Neural cell (in vitro differentiated cells): ENCODE measurements at regions not wholly inside any gene's neighbourhood (a gene's known extent, or its start where the extent isn't known, plus 50 kb on each side); places are given as distances from the start of the nearest gene placed in this dataset.

Experiments used
- H2AFZ ChIP-seq: fragments of 200-600, 300-800 bp; sonication (generic), shearing (Covaris generic); 2 replicates; pipeline ENCODE4 v1.6.0; 2014; ENCODE audit warnings: low read depth, mild to moderate bottlenecking, antibody characterized with exemption, low read length, moderate library complexity
- H3F3A ChIP-seq: fragments of 200-600 bp; shearing (Covaris generic); 2 replicates; pipeline ENCODE4 v1.6.1; 2016; ENCODE audit warnings: mild to moderate bottlenecking, moderate library complexity, mixed read lengths, antibody characterized with exemption, low read length; ENCODE audit not compliant: insufficient read depth, poor library complexity, severe bottlenecking
- H3K27ac ChIP-seq: fragments of 200-600, 300-800 bp; sonication (generic), shearing (Covaris generic); 2 replicates; pipeline ENCODE4 v1.5.1; 2014; ENCODE audit warnings: mild to moderate bottlenecking, low read length, moderate library complexity
- H3K27me3 ChIP-seq: fragments of 300-800, 200-600 bp; sonication (generic), shearing (Covaris generic); 2 replicates; pipeline ENCODE4 v1.6.0; 2014; ENCODE audit warnings: mild to moderate bottlenecking, low read depth, low read length, moderate library complexity; ENCODE audit not compliant: insufficient read depth
- H3K36me3 ChIP-seq: fragments of 300-800, 200-600 bp; sonication (generic), shearing (Covaris generic); 2 replicates; pipeline ENCODE4 v1.5.1; 2014; ENCODE audit warnings: mild to moderate bottlenecking, antibody characterized with exemption, low read length, moderate library complexity; ENCODE audit not compliant: insufficient read depth
- H3K4me2 ChIP-seq: fragments of 300-800, 200-600 bp; sonication (generic), shearing (Covaris generic); 2 replicates; pipeline ENCODE4 v1.6.0; 2014; ENCODE audit warnings: mild to moderate bottlenecking, low read length
- H3K4me3 ChIP-seq: fragments of 300-800, 200-600 bp; sonication (generic), shearing (Covaris generic); 2 replicates; pipeline ENCODE4 v1.5.1; 2014; ENCODE audit warnings: mild to moderate bottlenecking, low read length, moderate library complexity
- H3K79me2 ChIP-seq: fragments of 200-600 bp; shearing (Covaris generic); replicated peaks from 2 replicates; pipeline ENCODE4 v1.6.0; 2014; ENCODE audit warnings: mild to moderate bottlenecking, low read length, moderate library complexity; ENCODE audit not compliant: insufficient read depth
- H3K9ac ChIP-seq: fragments of 300-800, 200-600 bp; sonication (generic), shearing (Covaris generic); 2 replicates; pipeline ENCODE4 v1.6.1; 2016; ENCODE audit warnings: mild to moderate bottlenecking, low read length, mixed read lengths
- H3K9me2 ChIP-seq: fragments of 200-600 bp; shearing (Covaris generic); 2 replicates; pipeline ENCODE4 v1.6.1; 2016; ENCODE audit warnings: mild to moderate bottlenecking, low read length, mixed read lengths; ENCODE audit not compliant: insufficient read depth
- H3K9me3 ChIP-seq: fragments of 200-600, 300-800 bp; sonication (generic), shearing (Covaris generic); 2 replicates; pipeline ENCODE4 v1.6.1; 2016; ENCODE audit warnings: mild to moderate bottlenecking, mixed run types, low read length, moderate library complexity, mixed read lengths
- H4K20me1 ChIP-seq: fragments of 200-600 bp; shearing (Covaris generic); 2 replicates; pipeline ENCODE4 v1.6.1; 2016; ENCODE audit warnings: mild to moderate bottlenecking, mixed run types; ENCODE audit not compliant: insufficient read depth
- EP300 ChIP-seq: fragments of 450-650 bp; conservative IDR thresholded peaks from 2 replicates; pipeline ENCODE4 v1.6.1; 2014; ENCODE audit warnings: antibody characterized with exemption, mild to moderate bottlenecking, moderate library complexity; ENCODE audit not compliant: poor library complexity, severe bottlenecking
- EZH2 ChIP-seq: fragments of 200-600, 300-800 bp; shearing (Covaris generic), sonication (generic); IDR thresholded peaks from 2 replicates; pipeline ENCODE4 v1.6.1; 2014; ENCODE audit warnings: antibody characterized with exemption, low read length, borderline replicate concordance, mild to moderate bottlenecking; ENCODE audit not compliant: insufficient read depth, poor library complexity, severe bottlenecking
- MXI1 ChIP-seq: fragments of 450-650 bp; conservative IDR thresholded peaks from 2 replicates; pipeline ENCODE4 v1.6.1; 2014; ENCODE audit warnings: antibody characterized with exemption, mild to moderate bottlenecking; ENCODE audit not compliant: poor library complexity, severe bottlenecking
- POLR2AphosphoS5 ChIP-seq: IDR thresholded peaks from 2 replicates; pipeline ENCODE4 v1.6.1; 2012
- RAD21 ChIP-seq: fragments of 450-650 bp; conservative IDR thresholded peaks from 2 replicates; pipeline ENCODE4 v1.6.1; 2014; ENCODE audit warnings: antibody characterized with exemption, mild to moderate bottlenecking, moderate library complexity
- SMC3 ChIP-seq: fragments of 450-650 bp; conservative IDR thresholded peaks from 2 replicates; pipeline ENCODE4 v1.6.1; 2014; ENCODE audit warnings: antibody characterized with exemption, mild to moderate bottlenecking, moderate library complexity; ENCODE audit not compliant: poor library complexity
- TAF1 ChIP-seq: IDR thresholded peaks from 2 replicates; pipeline ENCODE4 v1.6.1; 2012; ENCODE audit warnings: low read depth
- TF ChIP-seq, protein P1 (sequence below): IDR thresholded peaks from 2 replicates; pipeline ENCODE4 v1.6.1; 2012; ENCODE audit warnings: borderline replicate concordance
- TF ChIP-seq, protein P2 (sequence below): fragments of 450-650 bp; IDR thresholded peaks from 2 replicates; pipeline ENCODE4 v1.5.1; 2014; ENCODE audit warnings: antibody characterized with exemption, mild to moderate bottlenecking, moderate library complexity; ENCODE audit not compliant: poor library complexity, severe bottlenecking

GRCh38 chr5:120199559-120199958 lies 264.5 kb upstream of the PRR16 start:
- no peak overlapping the region for H3K4me3 ChIP-seq
- no peaks in the 10 kb centered on the region for H3K36me3 ChIP-seq
- H4K20me1 ChIP-seq: no peaks in the 10 kb centered on the region
- H3K27ac ChIP-seq: no peak overlapping the region
- H3F3A ChIP-seq: no peaks in the 10 kb centered on the region
- no peaks in the 10 kb centered on the region for H3K9me2 ChIP-seq
- H2AFZ ChIP-seq: no peak overlapping the region
- H3K9ac ChIP-seq: no peak overlapping the region
- H3K79me2 ChIP-seq: no peaks in the 10 kb centered on the region
- H3K27me3 ChIP-seq: no peaks in the 10 kb centered on the region
- TF ChIP-seq POLR2AphosphoS5 (peak; percentile 67), EZH2 (no peak), RAD21 (no peak), EP300 (peak; percentile 77)
- H3K9me3 ChIP-seq: no peaks in the 10 kb centered on the region
- no peak overlapping the region for H3K4me2 ChIP-seq

GRCh38 chr5:120207129-120207528 lies 257.0 kb upstream of the PRR16 start:
- TF ChIP-seq POLR2AphosphoS5 (no peak), EP300 (no peak), MXI1 (no peak), RAD21 (no peak), TAF1 (no peak), EZH2 (no peak), SMC3 (no peak)
- TF ChIP-seq, protein P1, sequence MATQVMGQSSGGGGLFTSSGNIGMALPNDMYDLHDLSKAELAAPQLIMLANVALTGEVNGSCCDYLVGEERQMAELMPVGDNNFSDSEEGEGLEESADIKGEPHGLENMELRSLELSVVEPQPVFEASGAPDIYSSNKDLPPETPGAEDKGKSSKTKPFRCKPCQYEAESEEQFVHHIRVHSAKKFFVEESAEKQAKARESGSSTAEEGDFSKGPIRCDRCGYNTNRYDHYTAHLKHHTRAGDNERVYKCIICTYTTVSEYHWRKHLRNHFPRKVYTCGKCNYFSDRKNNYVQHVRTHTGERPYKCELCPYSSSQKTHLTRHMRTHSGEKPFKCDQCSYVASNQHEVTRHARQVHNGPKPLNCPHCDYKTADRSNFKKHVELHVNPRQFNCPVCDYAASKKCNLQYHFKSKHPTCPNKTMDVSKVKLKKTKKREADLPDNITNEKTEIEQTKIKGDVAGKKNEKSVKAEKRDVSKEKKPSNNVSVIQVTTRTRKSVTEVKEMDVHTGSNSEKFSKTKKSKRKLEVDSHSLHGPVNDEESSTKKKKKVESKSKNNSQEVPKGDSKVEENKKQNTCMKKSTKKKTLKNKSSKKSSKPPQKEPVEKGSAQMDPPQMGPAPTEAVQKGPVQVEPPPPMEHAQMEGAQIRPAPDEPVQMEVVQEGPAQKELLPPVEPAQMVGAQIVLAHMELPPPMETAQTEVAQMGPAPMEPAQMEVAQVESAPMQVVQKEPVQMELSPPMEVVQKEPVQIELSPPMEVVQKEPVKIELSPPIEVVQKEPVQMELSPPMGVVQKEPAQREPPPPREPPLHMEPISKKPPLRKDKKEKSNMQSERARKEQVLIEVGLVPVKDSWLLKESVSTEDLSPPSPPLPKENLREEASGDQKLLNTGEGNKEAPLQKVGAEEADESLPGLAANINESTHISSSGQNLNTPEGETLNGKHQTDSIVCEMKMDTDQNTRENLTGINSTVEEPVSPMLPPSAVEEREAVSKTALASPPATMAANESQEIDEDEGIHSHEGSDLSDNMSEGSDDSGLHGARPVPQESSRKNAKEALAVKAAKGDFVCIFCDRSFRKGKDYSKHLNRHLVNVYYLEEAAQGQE: no peak
- TF ChIP-seq, protein P2, sequence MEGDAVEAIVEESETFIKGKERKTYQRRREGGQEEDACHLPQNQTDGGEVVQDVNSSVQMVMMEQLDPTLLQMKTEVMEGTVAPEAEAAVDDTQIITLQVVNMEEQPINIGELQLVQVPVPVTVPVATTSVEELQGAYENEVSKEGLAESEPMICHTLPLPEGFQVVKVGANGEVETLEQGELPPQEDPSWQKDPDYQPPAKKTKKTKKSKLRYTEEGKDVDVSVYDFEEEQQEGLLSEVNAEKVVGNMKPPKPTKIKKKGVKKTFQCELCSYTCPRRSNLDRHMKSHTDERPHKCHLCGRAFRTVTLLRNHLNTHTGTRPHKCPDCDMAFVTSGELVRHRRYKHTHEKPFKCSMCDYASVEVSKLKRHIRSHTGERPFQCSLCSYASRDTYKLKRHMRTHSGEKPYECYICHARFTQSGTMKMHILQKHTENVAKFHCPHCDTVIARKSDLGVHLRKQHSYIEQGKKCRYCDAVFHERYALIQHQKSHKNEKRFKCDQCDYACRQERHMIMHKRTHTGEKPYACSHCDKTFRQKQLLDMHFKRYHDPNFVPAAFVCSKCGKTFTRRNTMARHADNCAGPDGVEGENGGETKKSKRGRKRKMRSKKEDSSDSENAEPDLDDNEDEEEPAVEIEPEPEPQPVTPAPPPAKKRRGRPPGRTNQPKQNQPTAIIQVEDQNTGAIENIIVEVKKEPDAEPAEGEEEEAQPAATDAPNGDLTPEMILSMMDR: no peak
- no peak overlapping the region for H3K9ac ChIP-seq
- no peaks in the 10 kb centered on the region for H3F3A ChIP-seq
- no peaks in the 10 kb centered on the region for H3K9me3 ChIP-seq
- H3K27ac ChIP-seq: no peak overlapping the region
- no peaks in the 10 kb centered on the region for H3K36me3 ChIP-seq
- H3K9me2 ChIP-seq: no peaks in the 10 kb centered on the region
- no peaks in the 10 kb centered on the region for H4K20me1 ChIP-seq
- no peaks in the 10 kb centered on the region for H3K79me2 ChIP-seq
- no peak overlapping the region for H2AFZ ChIP-seq
- H3K4me2 ChIP-seq: no peak overlapping the region
- H3K4me3 ChIP-seq: no peak overlapping the region
- H3K27me3 ChIP-seq: no peaks in the 10 kb centered on the region

GRCh38 chr5:120217001-120217400 lies 247.1 kb upstream of the PRR16 start:
- H4K20me1 ChIP-seq: no peaks in the 10 kb centered on the region
- no peaks in the 10 kb centered on the region for H3K36me3 ChIP-seq
- H3K9ac ChIP-seq: no peak overlapping the region
- H3K4me2 ChIP-seq: no peak overlapping the region
- TF ChIP-seq EP300 (no peak), SMC3 (no peak), POLR2AphosphoS5 (no peak), RAD21 (no peak), MXI1 (no peak), TAF1 (no peak), EZH2 (no peak)
- TF ChIP-seq, protein P2: no peak
- TF ChIP-seq, protein P1: no peak
- no peaks in the 10 kb centered on the region for H3K9me3 ChIP-seq
- H3K27ac ChIP-seq: no peak overlapping the region
- no peaks in the 10 kb centered on the region for H3K27me3 ChIP-seq
- no peaks in the 10 kb centered on the region for H3K79me2 ChIP-seq
- no peak overlapping the region for H3K4me3 ChIP-seq
- H3F3A ChIP-seq: no peaks in the 10 kb centered on the region
- H2AFZ ChIP-seq: no peak overlapping the region
- H3K9me2 ChIP-seq: no peaks in the 10 kb centered on the region
